Ectodermal cell (in vitro differentiated cells): ENCODE measurements at regions not wholly inside any gene's neighbourhood (a gene's known extent, or its start where the extent isn't known, plus 50 kb on each side); places are given as distances from the start of the nearest gene placed in this dataset.
"Not testable (repeated sequence)": the region's sequence is repeated elsewhere in the genome, so short reads cannot be mapped to it uniquely, and the experiment has no call there.

Experiments
- H3K27ac ChIP-seq: 2 replicates; pipeline ENCODE4 v1.7.0; 2013; ENCODE audit warnings: mild to moderate bottlenecking, low read depth, low read length; ENCODE audit not compliant: insufficient read depth, poor library complexity, severe bottlenecking
- H3K27me3 ChIP-seq: 2 replicates; pipeline ENCODE4 v1.7.0; 2013; ENCODE audit warnings: mild to moderate bottlenecking, low read length; ENCODE audit not compliant: insufficient read depth, control insufficient read depth, poor library complexity, severe bottlenecking
- H3K36me3 ChIP-seq: one replicate; pipeline ENCODE4 v1.7.0; 2013; ENCODE audit warnings: low read length; ENCODE audit not compliant: control insufficient read depth, insufficient read depth
- H3K4me1 ChIP-seq: one replicate; pipeline ENCODE4 v1.7.0; 2013; ENCODE audit warnings: low read length; ENCODE audit not compliant: control insufficient read depth, insufficient read depth
- H3K4me3 ChIP-seq: 2 replicates; pipeline ENCODE4 v1.7.0; 2013; ENCODE audit warnings: low read depth, low read length, control low read depth; ENCODE audit not compliant: insufficient read depth
- H3K9me3 ChIP-seq: 2 replicates; pipeline ENCODE4 v1.7.0; 2013; ENCODE audit warnings: mild to moderate bottlenecking, low read length, moderate library complexity; ENCODE audit not compliant: control insufficient read depth
- WGBS, 2 experiments: methylation state at CpG; one replicate each; pipeline ENCODE4 v1.1.7; 2013; ENCODE audit warnings: missing lambda C conversion rate in 2 of 2; 5-methylcytosine and 5-hydroxymethylcytosine counted together

DNA sequence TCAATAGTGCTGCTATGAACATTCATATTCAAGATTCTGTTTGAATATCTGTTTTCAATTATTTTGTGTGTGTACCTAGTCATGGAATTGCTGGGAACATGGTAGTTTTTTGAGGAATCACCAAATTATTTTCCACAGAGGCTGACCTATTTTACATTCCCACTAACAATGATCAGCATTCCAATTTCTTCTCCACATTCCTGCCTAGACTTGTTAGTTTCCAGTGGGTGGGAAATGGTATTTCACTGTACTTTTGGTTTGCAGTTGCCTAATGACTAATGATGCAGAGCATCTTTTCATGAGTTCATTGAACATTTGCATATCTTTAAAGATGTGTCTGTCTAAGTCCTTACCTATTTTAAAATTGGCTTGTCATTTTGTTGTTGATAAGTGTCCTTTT lies 1182.6 kb upstream of the B3GALT2 start:
- Histone ChIP-seq H3K27me3 (no peaks in the 10 kb centered on the region), H3K36me3 (no peaks in the 10 kb centered on the region), H3K27ac (no peak overlapping the region), H3K4me1 (no peaks in the 10 kb centered on the region), H3K9me3 (no peaks in the 10 kb centered on the region), H3K4me3 (no peak overlapping the region)

GRCh38 chr1:194367121-194367520 lies 1180.7 kb upstream of the B3GALT2 start:
- no peaks in the 10 kb centered on the region for H3K27me3 ChIP-seq
- H3K4me1 ChIP-seq = no peaks in the 10 kb centered on the region
- no peaks in the 10 kb centered on the region for H3K9me3 ChIP-seq
- H3K4me3 ChIP-seq = no peak overlapping the region
- H3K27ac ChIP-seq = no peak overlapping the region
- no peaks in the 10 kb centered on the region for H3K36me3 ChIP-seq
- 91 to 94% methylated on average over 2 of the region's 2 CpGs for WGBS, 2 experiments

DNA sequence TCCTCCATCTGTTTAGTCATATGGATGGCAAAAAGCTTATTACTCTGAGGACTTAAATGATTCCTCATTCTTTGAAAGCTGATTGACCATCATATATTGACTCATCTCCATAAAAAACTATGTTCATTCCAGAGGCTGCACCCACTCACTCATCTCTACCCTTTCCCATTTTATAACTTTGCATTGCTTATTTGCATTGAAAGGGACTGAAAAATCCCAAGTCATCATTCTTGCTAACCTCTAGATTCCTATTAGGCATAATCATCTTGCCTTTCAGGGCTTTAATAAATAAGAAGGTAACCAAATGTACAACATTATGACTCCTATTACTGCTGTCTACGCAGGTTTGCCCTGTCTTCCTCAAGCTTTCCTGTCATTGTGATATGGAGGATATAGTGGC lies 1180.3 kb upstream of the B3GALT2 start:
- no peak overlapping the region for H3K4me3 ChIP-seq
- H3K36me3 ChIP-seq = no peaks in the 10 kb centered on the region
- WGBS, 2 experiments = 100% methylated on average over 1 of the region's 1 CpG; no CpG with 5 or more reads in 1 of the 2 experiments
- H3K27me3 ChIP-seq = no peaks in the 10 kb centered on the region
- no peaks in the 10 kb centered on the region for H3K9me3 ChIP-seq
- H3K27ac ChIP-seq = no peak overlapping the region
- no peaks in the 10 kb centered on the region for H3K4me1 ChIP-seq

DNA sequence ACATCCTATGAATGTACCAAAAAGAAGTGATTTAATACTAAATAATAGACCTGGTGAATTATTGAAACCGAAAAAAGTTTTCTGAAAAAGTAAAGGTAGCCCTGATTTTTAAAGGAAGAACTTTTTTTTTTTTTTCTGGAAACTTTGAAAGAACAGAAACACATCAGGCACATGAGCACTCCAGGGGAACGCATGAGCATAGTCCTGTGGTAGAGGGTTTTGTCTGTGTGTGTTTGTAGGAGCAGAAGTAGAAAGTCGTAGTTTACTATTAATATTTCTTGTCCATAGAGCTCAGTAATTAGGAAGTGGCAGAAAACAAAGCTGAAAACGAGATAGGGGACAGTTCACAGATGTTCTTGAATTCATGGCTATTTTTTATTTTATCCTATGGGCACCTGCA lies 1175.9 kb upstream of the B3GALT2 start:
- 66 to 68% methylated on average over 4 of the region's 4 CpGs for WGBS, 2 experiments
- Histone ChIP-seq H3K36me3 (no peaks in the 10 kb centered on the region), H3K4me3 (no peak overlapping the region), H3K4me1 (no peaks in the 10 kb centered on the region), H3K27me3 (no peaks in the 10 kb centered on the region), H3K27ac (no peak overlapping the region), H3K9me3 (no peaks in the 10 kb centered on the region)

GRCh38 chr1:194361374-194362131 lies 1175.1 kb upstream of the B3GALT2 start:
- Histone ChIP-seq H3K4me3 (no peak overlapping the region), H3K9me3 (no peaks in the 10 kb centered on the region), H3K27me3 (no peaks in the 10 kb centered on the region), H3K4me1 (no peaks in the 10 kb centered on the region), H3K36me3 (no peaks in the 10 kb centered on the region), H3K27ac (no peak overlapping the region)
- 59 to 61% methylated on average over 3 of the region's 5 CpGs for WGBS, 2 experiments

DNA sequence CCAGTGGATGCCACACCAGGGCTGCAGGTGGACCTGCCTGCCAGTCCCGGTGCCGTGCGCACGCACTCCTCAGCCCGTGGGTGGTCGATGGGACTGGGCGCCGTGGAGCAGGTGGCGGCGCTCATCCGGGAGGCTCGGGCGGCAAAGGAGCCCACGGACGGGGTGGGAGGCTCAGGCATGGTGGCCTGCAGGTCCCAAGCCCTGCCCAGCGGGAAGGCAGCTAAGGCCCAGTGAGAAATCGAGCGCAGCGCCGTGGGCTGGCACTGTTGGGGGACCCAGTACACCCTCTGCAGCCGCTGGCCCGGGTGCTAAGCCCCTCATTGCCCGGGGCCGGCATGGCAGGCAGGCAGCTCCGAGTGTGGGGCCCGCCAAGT lies 1171.8 kb upstream of the B3GALT2 start:
- no peak overlapping the region for H3K27ac ChIP-seq
- 95 to 96% methylated on average over 26 of the region's 26 CpGs for WGBS, 2 experiments

GRCh38 chr1:194357573-194358207 lies 1171.3 kb upstream of the B3GALT2 start:
- H3K36me3 ChIP-seq, H3K4me1 ChIP-seq, H3K27me3 ChIP-seq, H3K9me3 ChIP-seq, H3K4me3 ChIP-seq, H3K27ac ChIP-seq: not testable (repeated sequence)
- 94% methylated on average over 25 of the region's 25 CpGs for WGBS, 2 experiments

More for the DNA sequence above, 1171.8 kb upstream of the B3GALT2 start:
- H3K4me3 ChIP-seq = no peak overlapping the region
- no peaks in the 10 kb centered on the region for H3K27me3 ChIP-seq
- H3K4me1 ChIP-seq = no peaks in the 10 kb centered on the region
- no peaks in the 10 kb centered on the region for H3K36me3 ChIP-seq
- no peaks in the 10 kb centered on the region for H3K9me3 ChIP-seq

DNA sequence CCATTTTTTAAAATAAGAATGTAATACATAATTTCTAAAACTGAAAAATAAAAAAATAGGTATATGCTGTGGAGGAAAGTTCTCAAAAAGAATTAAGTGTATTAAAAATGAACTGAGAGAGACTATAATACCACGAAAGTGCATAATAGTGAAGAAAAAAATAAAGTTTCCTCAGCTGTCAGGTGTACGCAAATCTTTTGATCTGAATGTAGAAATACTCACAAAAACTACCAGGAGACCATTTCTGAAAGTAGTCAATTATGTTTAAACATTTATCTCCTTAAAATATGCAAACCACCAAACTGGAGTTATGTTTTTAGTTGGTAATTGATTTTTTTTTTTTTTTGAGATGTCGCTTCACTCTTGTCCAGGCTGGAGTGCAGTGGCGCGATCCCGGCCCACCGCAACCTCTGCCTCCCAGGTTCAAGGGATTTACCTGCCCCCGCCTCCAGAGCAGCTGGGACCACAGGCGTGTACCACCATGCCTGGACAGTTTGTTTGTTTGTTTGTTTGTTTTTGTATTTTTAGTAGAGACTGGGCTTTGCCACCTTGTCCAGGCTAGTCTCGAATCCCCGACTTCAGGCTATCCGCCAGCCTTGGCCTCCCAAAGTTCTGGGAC lies 1169.2 kb upstream of the B3GALT2 start:
- WGBS, 2 experiments = 91 to 95% methylated on average over 11 of the region's 12 CpGs
- Histone ChIP-seq H3K27me3 (no peaks in the 10 kb centered on the region), H3K9me3 (no peaks in the 10 kb centered on the region), H3K36me3 (no peaks in the 10 kb centered on the region), H3K4me3 (no peak overlapping the region), H3K27ac (no peak overlapping the region), H3K4me1 (no peaks in the 10 kb centered on the region)

DNA sequence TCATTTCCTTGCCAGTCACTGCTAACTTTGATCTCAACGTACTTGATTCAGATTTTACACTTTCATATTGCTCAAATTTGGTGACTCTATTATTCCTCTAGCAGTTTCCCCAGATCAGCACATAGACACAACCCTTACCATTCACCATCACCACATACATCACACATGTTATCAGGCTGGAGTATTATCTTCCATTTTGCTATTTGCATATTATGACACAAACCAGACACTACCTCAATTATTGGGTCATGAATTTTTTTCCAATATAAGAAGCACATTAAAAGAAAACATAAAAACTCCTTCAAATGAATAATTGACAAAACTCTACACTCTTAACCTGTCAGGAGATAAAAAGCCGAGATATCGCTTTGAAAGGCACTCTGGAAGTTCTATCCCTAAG lies 1166.7 kb upstream of the B3GALT2 start:
- H3K4me3 ChIP-seq = no peak overlapping the region
- no peaks in the 10 kb centered on the region for H3K36me3 ChIP-seq
- H3K27me3 ChIP-seq = no peaks in the 10 kb centered on the region
- WGBS, 2 experiments = 91 to 98% methylated on average over 2 to 3 of the region's 3 CpGs
- H3K9me3 ChIP-seq = no peaks in the 10 kb centered on the region
- no peaks in the 10 kb centered on the region for H3K4me1 ChIP-seq
- H3K27ac ChIP-seq = no peak overlapping the region

GRCh38 chr1:194347200-194347599 lies 1160.8 kb upstream of the B3GALT2 start:
- WGBS, 2 experiments = 67 to 97% methylated on average over 1 to 2 of the region's 2 CpGs
- no peaks in the 10 kb centered on the region for H3K27me3 ChIP-seq
- no peaks in the 10 kb centered on the region for H3K9me3 ChIP-seq
- no peaks in the 10 kb centered on the region for H3K4me1 ChIP-seq
- H3K27ac ChIP-seq = no peak overlapping the region
- H3K4me3 ChIP-seq = no peak overlapping the region
- no peaks in the 10 kb centered on the region for H3K36me3 ChIP-seq
